Hepatocyte (in vitro differentiated cells): ENCODE measurements at regions not wholly inside any gene's neighbourhood (a gene's known extent, or its start where the extent isn't known, plus 50 kb on each side); places are given as distances from the start of the nearest gene placed in this dataset.

Experiments used
- EZH2 ChIP-seq: fragments of 200-600 bp; sonication (generic); IDR thresholded peaks from 2 replicates; pipeline ENCODE4 v1.6.1; 2016; ENCODE audit warnings: antibody characterized with exemption, mild to moderate bottlenecking, borderline replicate concordance
- EZH2phosphoT487 ChIP-seq: fragments of 200-600 bp; sonication (generic); IDR thresholded peaks from one replicate; pipeline ENCODE4 v1.6.1; 2018; ENCODE audit warnings: antibody characterized with exemption, mild to moderate bottlenecking, low read depth, moderate library complexity; ENCODE audit not compliant: unreplicated experiment, severe bottlenecking
- TF ChIP-seq, protein P1 (sequence below): fragments of 200-600 bp; sonication (generic); IDR thresholded peaks from 2 replicates; pipeline ENCODE4 v1.5.1; 2016; ENCODE audit warnings: antibody characterized with exemption, mild to moderate bottlenecking; ENCODE audit not compliant: poor library complexity

- TF ChIP-seq, protein P1, sequence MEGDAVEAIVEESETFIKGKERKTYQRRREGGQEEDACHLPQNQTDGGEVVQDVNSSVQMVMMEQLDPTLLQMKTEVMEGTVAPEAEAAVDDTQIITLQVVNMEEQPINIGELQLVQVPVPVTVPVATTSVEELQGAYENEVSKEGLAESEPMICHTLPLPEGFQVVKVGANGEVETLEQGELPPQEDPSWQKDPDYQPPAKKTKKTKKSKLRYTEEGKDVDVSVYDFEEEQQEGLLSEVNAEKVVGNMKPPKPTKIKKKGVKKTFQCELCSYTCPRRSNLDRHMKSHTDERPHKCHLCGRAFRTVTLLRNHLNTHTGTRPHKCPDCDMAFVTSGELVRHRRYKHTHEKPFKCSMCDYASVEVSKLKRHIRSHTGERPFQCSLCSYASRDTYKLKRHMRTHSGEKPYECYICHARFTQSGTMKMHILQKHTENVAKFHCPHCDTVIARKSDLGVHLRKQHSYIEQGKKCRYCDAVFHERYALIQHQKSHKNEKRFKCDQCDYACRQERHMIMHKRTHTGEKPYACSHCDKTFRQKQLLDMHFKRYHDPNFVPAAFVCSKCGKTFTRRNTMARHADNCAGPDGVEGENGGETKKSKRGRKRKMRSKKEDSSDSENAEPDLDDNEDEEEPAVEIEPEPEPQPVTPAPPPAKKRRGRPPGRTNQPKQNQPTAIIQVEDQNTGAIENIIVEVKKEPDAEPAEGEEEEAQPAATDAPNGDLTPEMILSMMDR = no peak
- TF ChIP-seq EZH2 (no peak), EZH2phosphoT487 (no peak)
Measured at GRCh38 chr3:111471831-111472230, 70.2 kb upstream of the CD96 start.
